Thyroid gland (tissue), 4 donors: ENCODE measurements at regions not wholly inside any gene's neighbourhood (a gene's known extent, or its start where the extent isn't known, plus 50 kb on each side); places are given as distances from the start of the nearest gene placed in this dataset.

Experiments used
- POLR2A ChIP-seq, 2 donors: fragments of 450-650 bp; IDR thresholded peaks; one replicate each; pipeline ENCODE4 v1.6.1; 2017; ENCODE audit warnings: antibody characterized with exemption in 2 of 2, mild to moderate bottlenecking in 2 of 2, moderate library complexity in 1 of 2
- TF ChIP-seq, protein P1 (sequence below), 6 experiments: fragments of 200-600 bp in 3 of 6; fragments of 450-650 bp in 3 of 6; sonication (generic) in 3 of 6; IDR thresholded peaks; one replicate each; pipeline ENCODE4 v1.5.1; 2016 to 2019; ENCODE audit warnings: antibody characterized with exemption in 6 of 6, mild to moderate bottlenecking in 2 of 6, inconsistent platforms in 1 of 6, moderate library complexity in 1 of 6

DNA sequence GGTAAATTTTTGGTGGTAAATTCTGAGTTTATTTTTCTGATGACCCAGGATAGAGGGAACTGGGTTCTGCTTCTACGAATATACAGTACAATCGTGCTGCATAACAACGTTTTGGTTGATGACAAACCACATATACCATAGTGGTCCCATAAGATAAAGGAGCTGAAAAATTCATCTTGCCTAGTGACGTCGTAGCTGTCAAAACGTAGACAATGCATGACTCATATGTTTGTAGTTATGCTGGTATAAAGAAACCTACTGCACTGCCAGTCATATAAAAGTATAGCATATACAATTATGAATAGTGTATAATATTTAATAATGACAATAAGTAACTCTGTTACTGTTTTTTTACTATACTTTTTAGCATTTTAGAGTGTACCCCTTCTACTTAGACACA is 244.0 kb downstream of the GAS1 start:
- TF ChIP-seq POLR2A (IDR thresholded peaks at IDR 0.05): no peak
- TF ChIP-seq, protein P1, sequence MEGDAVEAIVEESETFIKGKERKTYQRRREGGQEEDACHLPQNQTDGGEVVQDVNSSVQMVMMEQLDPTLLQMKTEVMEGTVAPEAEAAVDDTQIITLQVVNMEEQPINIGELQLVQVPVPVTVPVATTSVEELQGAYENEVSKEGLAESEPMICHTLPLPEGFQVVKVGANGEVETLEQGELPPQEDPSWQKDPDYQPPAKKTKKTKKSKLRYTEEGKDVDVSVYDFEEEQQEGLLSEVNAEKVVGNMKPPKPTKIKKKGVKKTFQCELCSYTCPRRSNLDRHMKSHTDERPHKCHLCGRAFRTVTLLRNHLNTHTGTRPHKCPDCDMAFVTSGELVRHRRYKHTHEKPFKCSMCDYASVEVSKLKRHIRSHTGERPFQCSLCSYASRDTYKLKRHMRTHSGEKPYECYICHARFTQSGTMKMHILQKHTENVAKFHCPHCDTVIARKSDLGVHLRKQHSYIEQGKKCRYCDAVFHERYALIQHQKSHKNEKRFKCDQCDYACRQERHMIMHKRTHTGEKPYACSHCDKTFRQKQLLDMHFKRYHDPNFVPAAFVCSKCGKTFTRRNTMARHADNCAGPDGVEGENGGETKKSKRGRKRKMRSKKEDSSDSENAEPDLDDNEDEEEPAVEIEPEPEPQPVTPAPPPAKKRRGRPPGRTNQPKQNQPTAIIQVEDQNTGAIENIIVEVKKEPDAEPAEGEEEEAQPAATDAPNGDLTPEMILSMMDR (IDR thresholded peaks at IDR 0.05): no peak
